ENCODE measurements at regions not wholly inside any gene's neighbourhood (a gene's known extent, or its start where the extent isn't known, plus 50 kb on each side); places are given as distances from the start of the nearest gene placed in this dataset.

GRCh38 chr2:143856978-143857377, 662.9 kb downstream of the ZEB2 start:
- no peaks in the 10 kb centered on the region for H3K27me3 Mint-ChIP-seq (ENCODE audit: unreplicated experiment)
- no peak overlapping the region for H3K4me3 Mint-ChIP-seq (ENCODE audit: low read depth, unreplicated experiment)
- H3K36me3 Mint-ChIP-seq (ENCODE audit: insufficient read depth, unreplicated experiment) = no peaks in the 10 kb centered on the region
- peaks cover 4% of the 10 kb centered on the region for H3K9me3 Mint-ChIP-seq (ENCODE audit: low read depth, unreplicated experiment)
- no peak for DNase-seq
- no peak overlapping the region for H3K27ac Mint-ChIP-seq (ENCODE audit: unreplicated experiment)
- intact Hi-C loops (cut with micrococcal nuclease; ENCODE audit: unreplicated experiment) = no loop called here
- CTCF ChIA-PET = no interaction called here
- TF ChIP-seq CTCF (IDR thresholded peaks at IDR 0.05; ENCODE audit: unreplicated experiment) = no peak
- H3K4me1 Mint-ChIP-seq (ENCODE audit: low read depth, unreplicated experiment) = no peaks in the 10 kb centered on the region
- BruUV-seq (replicated peaks) = no TSS peak

GRCh38 chr2:143852759-143853158, 667.2 kb downstream of the ZEB2 start:
- Mint-ChIP-seq H3K4me1 (ENCODE audit: low read depth, unreplicated experiment) (no peaks in the 10 kb centered on the region), H3K27me3 (ENCODE audit: unreplicated experiment) (no peaks in the 10 kb centered on the region), H3K4me3 (ENCODE audit: low read depth, unreplicated experiment) (no peak overlapping the region), H3K27ac (ENCODE audit: unreplicated experiment) (no peak overlapping the region), H3K9me3 (ENCODE audit: low read depth, unreplicated experiment) (no peaks in the 10 kb centered on the region), H3K36me3 (ENCODE audit: insufficient read depth, unreplicated experiment) (no peaks in the 10 kb centered on the region)
- no peak for DNase-seq
- intact Hi-C loops (cut with micrococcal nuclease; ENCODE audit: unreplicated experiment) = no loop called here
- no peak for TF ChIP-seq CTCF (IDR thresholded peaks at IDR 0.05; ENCODE audit: unreplicated experiment)
- no TSS peak for BruUV-seq (replicated peaks)
- CTCF ChIA-PET = no interaction called here

GRCh38 chr2:143850084-143850483, 669.8 kb downstream of the ZEB2 start:
- intact Hi-C loops (cut with micrococcal nuclease; ENCODE audit: unreplicated experiment) = no loop called here
- H3K27ac Mint-ChIP-seq (ENCODE audit: unreplicated experiment) = no peak overlapping the region
- H3K9me3 Mint-ChIP-seq (ENCODE audit: low read depth, unreplicated experiment) = no peaks in the 10 kb centered on the region
- H3K4me1 Mint-ChIP-seq (ENCODE audit: low read depth, unreplicated experiment) = no peaks in the 10 kb centered on the region
- no peak overlapping the region for H3K4me3 Mint-ChIP-seq (ENCODE audit: low read depth, unreplicated experiment)
- CTCF ChIA-PET = no interaction called here
- no peak for DNase-seq
- no peak for TF ChIP-seq CTCF (IDR thresholded peaks at IDR 0.05; ENCODE audit: unreplicated experiment)
- H3K27me3 Mint-ChIP-seq (ENCODE audit: unreplicated experiment) = no peaks in the 10 kb centered on the region
- no peaks in the 10 kb centered on the region for H3K36me3 Mint-ChIP-seq (ENCODE audit: insufficient read depth, unreplicated experiment)
- BruUV-seq (replicated peaks) = no TSS peak

GRCh38 chr2:143847257-143847656, 672.7 kb downstream of the ZEB2 start:
- no peaks in the 10 kb centered on the region for H3K36me3 Mint-ChIP-seq (ENCODE audit: insufficient read depth, unreplicated experiment)
- intact Hi-C loops (cut with micrococcal nuclease; ENCODE audit: unreplicated experiment) = no loop called here
- no TSS peak for BruUV-seq (replicated peaks)
- H3K4me1 Mint-ChIP-seq (ENCODE audit: low read depth, unreplicated experiment) = no peaks in the 10 kb centered on the region
- CTCF ChIA-PET = interaction anchor here (0.7 kb wide), 1 partner anchor 351 kb away, joined by 3 read pairs; no protein-coding TSS in a partner anchor
- no peak overlapping the region for H3K4me3 Mint-ChIP-seq (ENCODE audit: low read depth, unreplicated experiment)
- H3K9me3 Mint-ChIP-seq (ENCODE audit: low read depth, unreplicated experiment) = no peaks in the 10 kb centered on the region
- no peak for TF ChIP-seq CTCF (IDR thresholded peaks at IDR 0.05; ENCODE audit: unreplicated experiment)
- H3K27me3 Mint-ChIP-seq (ENCODE audit: unreplicated experiment) = no peaks in the 10 kb centered on the region
- H3K27ac Mint-ChIP-seq (ENCODE audit: unreplicated experiment) = no peak overlapping the region
- no peak for DNase-seq
